LoVo (cell line): ENCODE measurements at regions not wholly inside any gene's neighbourhood (a gene's known extent, or its start where the extent isn't known, plus 50 kb on each side); places are given as distances from the start of the nearest gene placed in this dataset.
"Not testable (repeated sequence)": the region's sequence is repeated elsewhere in the genome, so short reads cannot be mapped to it uniquely, and the experiment has no call there.

ENCODE experiments used
- DNase-seq: peaks from one replicate; pipeline ENCODE4 v3.0.0-alpha.2; 2016; ENCODE audit warnings: low spot score

- not testable (repeated sequence) for DNase-seq
Observed at GRCh38 chr9:22508354-22508753, 61.7 kb downstream of the DMRTA1 start.

- no peak for DNase-seq
Observed at GRCh38 chr9:22508790-22509189, 62.2 kb downstream of the DMRTA1 start.

GRCh38 chr9:22512495-22512894 lies 65.9 kb downstream of the DMRTA1 start:
- no peak for DNase-seq

- no peak for DNase-seq
Observed at GRCh38 chr9:22514871-22515270, 68.2 kb downstream of the DMRTA1 start.

GRCh38 chr9:22522206-22522740 lies 75.6 kb downstream of the DMRTA1 start:
- DNase-seq, result no peak

GRCh38 chr9:22528485-22528884 lies 81.9 kb downstream of the DMRTA1 start:
- DNase-seq, result no peak

- no peak for DNase-seq
Observed at GRCh38 chr9:22529426-22530199, 83.0 kb downstream of the DMRTA1 start.

GRCh38 chr9:22535780-22536179 lies 89.2 kb downstream of the DMRTA1 start:
- DNase-seq, result no peak

GRCh38 chr9:22537721-22538120 lies 91.1 kb downstream of the DMRTA1 start:
- no peak for DNase-seq

GRCh38 chr9:22548625-22549024 lies 102.0 kb downstream of the DMRTA1 start:
- no peak for DNase-seq

GRCh38 chr9:22574740-22575139 lies 128.1 kb downstream of the DMRTA1 start:
- no peak for DNase-seq

- no peak for DNase-seq
Observed at GRCh38 chr9:22580788-22581187, 134.2 kb downstream of the DMRTA1 start.

- no peak for DNase-seq
Observed at GRCh38 chr9:22582221-22582620, 135.6 kb downstream of the DMRTA1 start.

GRCh38 chr9:22588918-22589317 lies 142.3 kb downstream of the DMRTA1 start:
- no peak for DNase-seq

GRCh38 chr9:22590336-22591033 lies 143.9 kb downstream of the DMRTA1 start:
- no peak for DNase-seq

- DNase-seq, result no peak
Observed at GRCh38 chr9:22595805-22596204, 149.2 kb downstream of the DMRTA1 start.

- no peak for DNase-seq
Observed at GRCh38 chr9:22617156-22617555, 170.5 kb downstream of the DMRTA1 start.

- no peak for DNase-seq
Observed at GRCh38 chr9:22622815-22623214, 176.2 kb downstream of the DMRTA1 start.

- no peak for DNase-seq
Observed at GRCh38 chr9:22623236-22623635, 176.6 kb downstream of the DMRTA1 start.

GRCh38 chr9:22625540-22625939 lies 178.9 kb downstream of the DMRTA1 start:
- no peak for DNase-seq

GRCh38 chr9:22643541-22643940 lies 196.9 kb downstream of the DMRTA1 start:
- no peak for DNase-seq

- no peak for DNase-seq
Observed at GRCh38 chr9:22645893-22646292, 199.3 kb downstream of the DMRTA1 start.

GRCh38 chr9:22649384-22649783 lies 202.8 kb downstream of the DMRTA1 start:
- no peak for DNase-seq
